ENCODE measurements at regions not wholly inside any gene's neighbourhood (a gene's known extent, or its start where the extent isn't known, plus 50 kb on each side); places are given as distances from the start of the nearest gene placed in this dataset.

DNA sequence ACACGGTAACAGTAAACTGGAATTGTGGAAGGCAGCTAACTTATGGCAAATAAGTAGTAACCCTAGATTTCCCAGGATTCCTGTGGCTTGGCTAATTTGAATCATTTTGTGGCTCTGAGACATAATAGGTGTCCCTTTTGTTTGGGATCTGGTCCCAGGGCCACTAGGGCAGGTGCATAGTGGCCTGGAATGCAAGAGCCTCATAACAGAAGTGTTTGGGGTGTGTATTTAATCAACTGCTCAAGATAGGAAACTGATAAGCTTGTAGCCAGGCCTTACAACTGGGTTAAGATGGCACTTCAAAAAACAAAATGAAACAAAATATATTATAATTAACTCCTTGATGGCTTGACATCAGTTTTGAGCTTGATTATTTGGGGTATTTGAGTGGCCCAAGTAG, 541.8 kb downstream of the ETV1 start:
- no peaks in the 10 kb centered on the region for H3K27me3 ChIP-seq (ENCODE audit: control insufficient read depth in 4 of 4, insufficient read depth in 4 of 4, low read length in 3 of 4)
- no peaks in the 10 kb centered on the region for H3K9me3 ChIP-seq (ENCODE audit: control insufficient read depth in 4 of 4, low read length in 3 of 4)
- H3K4me1 ChIP-seq (ENCODE audit: control insufficient read depth in 4 of 4, insufficient read depth in 4 of 4, low read length in 3 of 4), result no peaks in the 10 kb centered on the region
- no peak overlapping the region for H3K9ac ChIP-seq (ENCODE audit: low read depth in 1 of 2, low read length in 2 of 2)
- TF ChIP-seq, protein P1, sequence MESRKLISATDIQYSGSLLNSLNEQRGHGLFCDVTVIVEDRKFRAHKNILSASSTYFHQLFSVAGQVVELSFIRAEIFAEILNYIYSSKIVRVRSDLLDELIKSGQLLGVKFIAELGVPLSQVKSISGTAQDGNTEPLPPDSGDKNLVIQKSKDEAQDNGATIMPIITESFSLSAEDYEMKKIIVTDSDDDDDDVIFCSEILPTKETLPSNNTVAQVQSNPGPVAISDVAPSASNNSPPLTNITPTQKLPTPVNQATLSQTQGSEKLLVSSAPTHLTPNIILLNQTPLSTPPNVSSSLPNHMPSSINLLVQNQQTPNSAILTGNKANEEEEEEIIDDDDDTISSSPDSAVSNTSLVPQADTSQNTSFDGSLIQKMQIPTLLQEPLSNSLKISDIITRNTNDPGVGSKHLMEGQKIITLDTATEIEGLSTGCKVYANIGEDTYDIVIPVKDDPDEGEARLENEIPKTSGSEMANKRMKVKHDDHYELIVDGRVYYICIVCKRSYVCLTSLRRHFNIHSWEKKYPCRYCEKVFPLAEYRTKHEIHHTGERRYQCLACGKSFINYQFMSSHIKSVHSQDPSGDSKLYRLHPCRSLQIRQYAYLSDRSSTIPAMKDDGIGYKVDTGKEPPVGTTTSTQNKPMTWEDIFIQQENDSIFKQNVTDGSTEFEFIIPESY (IDR thresholded peaks at IDR 0.05), result no peak
- TF ChIP-seq, protein P2, sequence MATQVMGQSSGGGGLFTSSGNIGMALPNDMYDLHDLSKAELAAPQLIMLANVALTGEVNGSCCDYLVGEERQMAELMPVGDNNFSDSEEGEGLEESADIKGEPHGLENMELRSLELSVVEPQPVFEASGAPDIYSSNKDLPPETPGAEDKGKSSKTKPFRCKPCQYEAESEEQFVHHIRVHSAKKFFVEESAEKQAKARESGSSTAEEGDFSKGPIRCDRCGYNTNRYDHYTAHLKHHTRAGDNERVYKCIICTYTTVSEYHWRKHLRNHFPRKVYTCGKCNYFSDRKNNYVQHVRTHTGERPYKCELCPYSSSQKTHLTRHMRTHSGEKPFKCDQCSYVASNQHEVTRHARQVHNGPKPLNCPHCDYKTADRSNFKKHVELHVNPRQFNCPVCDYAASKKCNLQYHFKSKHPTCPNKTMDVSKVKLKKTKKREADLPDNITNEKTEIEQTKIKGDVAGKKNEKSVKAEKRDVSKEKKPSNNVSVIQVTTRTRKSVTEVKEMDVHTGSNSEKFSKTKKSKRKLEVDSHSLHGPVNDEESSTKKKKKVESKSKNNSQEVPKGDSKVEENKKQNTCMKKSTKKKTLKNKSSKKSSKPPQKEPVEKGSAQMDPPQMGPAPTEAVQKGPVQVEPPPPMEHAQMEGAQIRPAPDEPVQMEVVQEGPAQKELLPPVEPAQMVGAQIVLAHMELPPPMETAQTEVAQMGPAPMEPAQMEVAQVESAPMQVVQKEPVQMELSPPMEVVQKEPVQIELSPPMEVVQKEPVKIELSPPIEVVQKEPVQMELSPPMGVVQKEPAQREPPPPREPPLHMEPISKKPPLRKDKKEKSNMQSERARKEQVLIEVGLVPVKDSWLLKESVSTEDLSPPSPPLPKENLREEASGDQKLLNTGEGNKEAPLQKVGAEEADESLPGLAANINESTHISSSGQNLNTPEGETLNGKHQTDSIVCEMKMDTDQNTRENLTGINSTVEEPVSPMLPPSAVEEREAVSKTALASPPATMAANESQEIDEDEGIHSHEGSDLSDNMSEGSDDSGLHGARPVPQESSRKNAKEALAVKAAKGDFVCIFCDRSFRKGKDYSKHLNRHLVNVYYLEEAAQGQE (IDR thresholded peaks at IDR 0.05), result no peak
- TF ChIP-seq FOXA1 (IDR thresholded peaks at IDR 0.05) (no peak), FOXA2 (IDR thresholded peaks at IDR 0.05) (no peak), HNF4A (conservative IDR thresholded peaks at IDR 0.05) (no peak), RAD21 (IDR thresholded peaks at IDR 0.05) (no peak), NR2F2 (IDR thresholded peaks at IDR 0.05) (no peak), YY1 (IDR thresholded peaks at IDR 0.05) (no peak), JUND (IDR thresholded peaks at IDR 0.05) (no peak), HNF4G (IDR thresholded peaks at IDR 0.05) (no peak), TAF1 (conservative IDR thresholded peaks at IDR 0.05) (no peak), GABPA (IDR thresholded peaks at IDR 0.05 in 1 of 2, conservative IDR thresholded peaks at IDR 0.05 in 1 of 2) (no peak), RXRA (IDR thresholded peaks at IDR 0.05) (no peak), SP1 (IDR thresholded peaks at IDR 0.05) (no peak), EGR1 (IDR thresholded peaks at IDR 0.05; ENCODE audit: low read depth in 2 of 2) (no peak)
- TF ChIP-seq, protein P3, sequence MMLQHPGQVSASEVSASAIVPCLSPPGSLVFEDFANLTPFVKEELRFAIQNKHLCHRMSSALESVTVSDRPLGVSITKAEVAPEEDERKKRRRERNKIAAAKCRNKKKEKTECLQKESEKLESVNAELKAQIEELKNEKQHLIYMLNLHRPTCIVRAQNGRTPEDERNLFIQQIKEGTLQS (IDR thresholded peaks at IDR 0.05), result no peak
- TF ChIP-seq, protein P4, sequence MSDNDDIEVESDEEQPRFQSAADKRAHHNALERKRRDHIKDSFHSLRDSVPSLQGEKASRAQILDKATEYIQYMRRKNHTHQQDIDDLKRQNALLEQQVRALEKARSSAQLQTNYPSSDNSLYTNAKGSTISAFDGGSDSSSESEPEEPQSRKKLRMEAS (IDR thresholded peaks at IDR 0.05), result no peak
- TF ChIP-seq, protein P5, sequence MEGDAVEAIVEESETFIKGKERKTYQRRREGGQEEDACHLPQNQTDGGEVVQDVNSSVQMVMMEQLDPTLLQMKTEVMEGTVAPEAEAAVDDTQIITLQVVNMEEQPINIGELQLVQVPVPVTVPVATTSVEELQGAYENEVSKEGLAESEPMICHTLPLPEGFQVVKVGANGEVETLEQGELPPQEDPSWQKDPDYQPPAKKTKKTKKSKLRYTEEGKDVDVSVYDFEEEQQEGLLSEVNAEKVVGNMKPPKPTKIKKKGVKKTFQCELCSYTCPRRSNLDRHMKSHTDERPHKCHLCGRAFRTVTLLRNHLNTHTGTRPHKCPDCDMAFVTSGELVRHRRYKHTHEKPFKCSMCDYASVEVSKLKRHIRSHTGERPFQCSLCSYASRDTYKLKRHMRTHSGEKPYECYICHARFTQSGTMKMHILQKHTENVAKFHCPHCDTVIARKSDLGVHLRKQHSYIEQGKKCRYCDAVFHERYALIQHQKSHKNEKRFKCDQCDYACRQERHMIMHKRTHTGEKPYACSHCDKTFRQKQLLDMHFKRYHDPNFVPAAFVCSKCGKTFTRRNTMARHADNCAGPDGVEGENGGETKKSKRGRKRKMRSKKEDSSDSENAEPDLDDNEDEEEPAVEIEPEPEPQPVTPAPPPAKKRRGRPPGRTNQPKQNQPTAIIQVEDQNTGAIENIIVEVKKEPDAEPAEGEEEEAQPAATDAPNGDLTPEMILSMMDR (IDR thresholded peaks at IDR 0.05; ENCODE audit: low read depth, low read length, missing input control), result no peak
- DNase-seq (ENCODE audit: low spot score), result no peak
- 72% methylated on average over 1 of the region's 1 CpG for WGBS
- no peaks in the 10 kb centered on the region for H3K36me3 ChIP-seq (ENCODE audit: control insufficient read depth in 4 of 4, insufficient read depth in 3 of 4, low read depth in 1 of 4, low read length in 3 of 4)
- H3K4me3 ChIP-seq (ENCODE audit: low read depth in 1 of 3, low read length in 3 of 3), result no peak overlapping the region
- H3K27ac ChIP-seq (ENCODE audit: low read depth in 1 of 2, low read length in 2 of 2), result no peak overlapping the region

Measured in liver (tissue), 8 donors.